IMR-90 (cell line): ENCODE measurements at regions not wholly inside any gene's neighbourhood (a gene's known extent, or its start where the extent isn't known, plus 50 kb on each side); places are given as distances from the start of the nearest gene placed in this dataset.

ENCODE experiments used
- CTCF ChIP-seq: conservative IDR thresholded peaks from 2 replicates; pipeline ENCODE4 v1.5.1; 2012; ENCODE audit warnings: mild to moderate bottlenecking, low read depth, low read length, improper control_type of control experiment
- MXI1 ChIP-seq: IDR thresholded peaks from 2 replicates; pipeline ENCODE4 v1.6.1; 2012; ENCODE audit warnings: low read depth, mild to moderate bottlenecking, low read length, moderate library complexity, borderline replicate concordance

- TF ChIP-seq MXI1 (no peak), CTCF (no peak)
Measured at GRCh38 chr20:12203981-12204380, 286.3 kb downstream of the BTBD3 start.
